SK-N-SH (cell line): ENCODE measurements at regions not wholly inside any gene's neighbourhood (a gene's known extent, or its start where the extent isn't known, plus 50 kb on each side); places are given as distances from the start of the nearest gene placed in this dataset.

Experiments used
- CTCF ChIA-PET: fragments of 300-600, 350-600 bp; formaldehyde crosslinking; extraction: SDS; loops from one replicate; lab custom pipeline; 2021; lab: Yijun Ruan, JAX
- POLR2A ChIA-PET: fragments of 350-600 bp; sonication (Branson Sonifier 250); formaldehyde crosslinking; extraction: SDS; loops from one replicate; lab custom pipeline; 2020; ENCODE audit warnings: antibody characterized with exemption, inconsistent platforms; lab: Yijun Ruan, JAX
- DNase-seq: peaks from one replicate; pipeline ENCODE4 v3.0.0; 2012
- H2AFZ ChIP-seq: fragments of 200-600 bp; sonication (generic); 2 replicates; pipeline ENCODE4 v1.8.1; 2016; ENCODE audit warnings: antibody characterized with exemption, mild to moderate bottlenecking, low read depth
- H3F3A ChIP-seq: fragments of 200-600 bp; sonication (generic); replicated peaks from 2 replicates; pipeline ENCODE3; 2016; ENCODE audit warnings: antibody characterized with exemption, mild to moderate bottlenecking; ENCODE audit not compliant: insufficient read depth
- H3K27ac ChIP-seq, 2 experiments: fragments of 200-500 bp in 1 of 2; fragments of 200-600 bp in 1 of 2; sonication (Bioruptor generic) in 1 of 2; sonication (generic), shearing (Covaris generic) in 1 of 2; 2 replicates each; pipeline versions ENCODE4 v1.5.1 to v1.6.1; 2014 to 2016; ENCODE audit warnings: low read depth in 2 of 2, inconsistent platforms in 1 of 2, low read length in 1 of 2, mild to moderate bottlenecking in 1 of 2, mixed read lengths in 1 of 2
- H3K27me3 ChIP-seq: fragments of 200-600 bp; sonication (generic), shearing (Covaris generic); 2 replicates; pipeline ENCODE4 v1.6.1; 2016; ENCODE audit warnings: mixed run types; ENCODE audit not compliant: insufficient read depth
- H3K36me3 ChIP-seq, 2 experiments: fragments of 200-500 bp in 1 of 2; fragments of 200-600 bp in 1 of 2; sonication (Bioruptor generic) in 1 of 2; sonication (generic) in 1 of 2; replicated peaks in 1 of 2; 2 replicates each; pipeline versions ENCODE3 to v1.5.1; 2014 to 2016; ENCODE audit warnings: low read length in 1 of 2, mild to moderate bottlenecking in 1 of 2; ENCODE audit not compliant: insufficient read depth in 2 of 2, control insufficient read depth in 1 of 2
- H3K4me1 ChIP-seq, 2 experiments: fragments of 200-500 bp in 1 of 2; fragments of 200-600 bp in 1 of 2; sonication (Bioruptor generic) in 1 of 2; sonication (generic), shearing (Covaris generic) in 1 of 2; 2 replicates each; pipeline versions ENCODE4 v1.5.1 to v1.6.1; 2014 to 2016; ENCODE audit warnings: low read depth in 1 of 2, low read length in 1 of 2, mixed run types in 1 of 2; ENCODE audit not compliant: insufficient read depth in 2 of 2, control insufficient read depth in 1 of 2
- H3K4me2 ChIP-seq: fragments of 200-600 bp; sonication (generic), shearing (Covaris generic); 2 replicates; pipeline ENCODE4 v1.6.1; 2017; ENCODE audit warnings: mixed run types
- H3K4me3 ChIP-seq, 2 experiments: fragments of 200-500 bp in 1 of 2; fragments of 200-600 bp in 1 of 2; sonication (Bioruptor generic) in 1 of 2; sonication (generic), shearing (Covaris generic) in 1 of 2; 2 replicates each; pipeline versions ENCODE4 v1.5.1 to v1.8.1; 2014 to 2016; ENCODE audit warnings: low read depth in 2 of 2, inconsistent platforms in 1 of 2, low read length in 1 of 2, mild to moderate bottlenecking in 1 of 2, mixed read lengths in 1 of 2, moderate library complexity in 1 of 2
- H3K79me2 ChIP-seq: fragments of 200-600 bp; sonication (generic); 2 replicates; pipeline ENCODE4 v1.8.1; 2017; ENCODE audit warnings: mild to moderate bottlenecking; ENCODE audit not compliant: insufficient read depth
- H3K9ac ChIP-seq: fragments of 200-600 bp; sonication (generic); 2 replicates; pipeline ENCODE4 v1.6.1; 2017; ENCODE audit warnings: mixed run types
- H3K9me2 ChIP-seq: fragments of 200-600 bp; sonication (generic); 2 replicates; pipeline ENCODE4 v1.6.1; 2017; ENCODE audit warnings: mixed run types
- H3K9me3 ChIP-seq: fragments of 200-600 bp; sonication (generic); 2 replicates; pipeline ENCODE4 v1.6.1; 2017; ENCODE audit warnings: mixed run types, mild to moderate bottlenecking, moderate library complexity
- H4K20me1 ChIP-seq: fragments of 200-600 bp; sonication (generic); 2 replicates; pipeline ENCODE4 v1.6.1; 2017; ENCODE audit warnings: mild to moderate bottlenecking, mixed run types; ENCODE audit not compliant: insufficient read depth
- CHD2 ChIP-seq: fragments of 150-350 bp; IDR thresholded peaks from 2 replicates; pipeline ENCODE4 v1.6.1; 2018; ENCODE audit warnings: low read length; ENCODE audit not compliant: partially characterized antibody
- CTCF ChIP-seq: fragments of 200-600 bp; sonication (generic); IDR thresholded peaks from 2 replicates; pipeline ENCODE4 v1.6.1; 2017; ENCODE audit warnings: antibody characterized with exemption, mild to moderate bottlenecking, moderate library complexity
- ELF1 ChIP-seq: IDR thresholded peaks from 2 replicates; pipeline ENCODE4 v1.4.0; 2012
- EP300 ChIP-seq, 2 experiments: IDR thresholded peaks; 2 replicates each; pipeline versions ENCODE4 v1.4.0 to v1.6.1; 2012; ENCODE audit warnings: borderline replicate concordance in 1 of 2, low read depth in 1 of 2, low read length in 1 of 2
- GABPA ChIP-seq: IDR thresholded peaks from 2 replicates; pipeline ENCODE4 v1.4.0; 2012; ENCODE audit warnings: low read depth, mild to moderate bottlenecking
- IRF3 ChIP-seq: fragments of 150-350 bp; IDR thresholded peaks from 2 replicates; pipeline ENCODE4 v1.6.1; 2016; ENCODE audit warnings: mild to moderate bottlenecking, low read depth, low read length
- JUND ChIP-seq: IDR thresholded peaks from 2 replicates; pipeline ENCODE4 v1.4.0; 2012
- MAX ChIP-seq: IDR thresholded peaks from 2 replicates; pipeline ENCODE4 v1.4.0; 2012; ENCODE audit warnings: low read depth
- MEF2A ChIP-seq: IDR thresholded peaks from 2 replicates; pipeline ENCODE4 v1.4.0; 2012; ENCODE audit warnings: low read depth, borderline replicate concordance
- PBX3 ChIP-seq: IDR thresholded peaks from 2 replicates; pipeline ENCODE4; 2012
- RCOR1 ChIP-seq: fragments of 150-350 bp; IDR thresholded peaks from 2 replicates; pipeline ENCODE4 v1.6.1; 2017; ENCODE audit warnings: antibody characterized with exemption, low read length
- REST ChIP-seq: IDR thresholded peaks from 2 replicates; pipeline ENCODE4 v1.6.1; 2012; ENCODE audit warnings: mild to moderate bottlenecking, low read depth, low read length, moderate library complexity
- SIN3A ChIP-seq: IDR thresholded peaks from 2 replicates; pipeline ENCODE4 v1.6.1; 2012; ENCODE audit warnings: low read depth, mild to moderate bottlenecking, low read length, moderate library complexity, borderline replicate concordance
- TEAD4 ChIP-seq: IDR thresholded peaks from 2 replicates; pipeline ENCODE4 v1.4.0; 2012; ENCODE audit warnings: mild to moderate bottlenecking, borderline replicate concordance; ENCODE audit not compliant: insufficient read depth
- USF1 ChIP-seq: IDR thresholded peaks from 2 replicates; pipeline ENCODE4 v1.4.0; 2012; ENCODE audit warnings: low read depth, borderline replicate concordance
- USF2 ChIP-seq: fragments of 150-350 bp; IDR thresholded peaks from 2 replicates; pipeline ENCODE4 v1.6.1; 2017; ENCODE audit warnings: antibody characterized with exemption, low read length, low read depth, borderline replicate concordance
- WGBS: methylation state at CpG from one replicate; pipeline ENCODE4 v1.1.6; 2017; ENCODE audit warnings: low lambda C conversion rate; 5-methylcytosine and 5-hydroxymethylcytosine counted together

- no peak overlapping the region for H3K9ac ChIP-seq
- H4K20me1 ChIP-seq: no peaks in the 10 kb centered on the region
- H3K27ac ChIP-seq: no peak overlapping the region
- H2AFZ ChIP-seq: no peak overlapping the region
- no peaks in the 10 kb centered on the region for H3K9me3 ChIP-seq
- H3F3A ChIP-seq: no peaks in the 10 kb centered on the region
- H3K4me3 ChIP-seq: no peak overlapping the region
- DNase-seq: no peak
- H3K4me2 ChIP-seq: no peak overlapping the region
- POLR2A ChIA-PET: no interaction called here
- CTCF ChIA-PET: no interaction called here
- no peaks in the 10 kb centered on the region for H3K9me2 ChIP-seq
- 54% methylated on average over 3 of the region's 3 CpGs for WGBS
- no peaks in the 10 kb centered on the region for H3K79me2 ChIP-seq
- H3K36me3 ChIP-seq: no peaks in the 10 kb centered on the region
- TF ChIP-seq PBX3 (no peak), EP300 (IDR thresholded peaks at IDR 0.05; ENCODE audit: borderline replicate concordance in 1 of 2, low read depth in 1 of 2, low read length in 1 of 2) (no peak), JUND (no peak), GABPA (no peak), CHD2 (no peak), SIN3A (no peak), MAX (no peak), RCOR1 (no peak), MEF2A (no peak), REST (no peak), ELF1 (no peak), USF2 (no peak), IRF3 (no peak), USF1 (no peak), CTCF (no peak), TEAD4 (no peak)
- no peaks in the 10 kb centered on the region for H3K4me1 ChIP-seq
- peaks cover 15% of the 10 kb centered on the region; the same call in 1 of the 2 replicates for H3K27me3 ChIP-seq
Observed at GRCh38 chr2:19722531-19722971, 179.2 kb downstream of the TTC32 start.
